ENCODE measurements at regions not wholly inside any gene's neighbourhood (a gene's known extent, or its start where the extent isn't known, plus 50 kb on each side); places are given as distances from the start of the nearest gene placed in this dataset.
"Not testable (repeated sequence)": the region's sequence is repeated elsewhere in the genome, so short reads cannot be mapped to it uniquely, and the experiment has no call there.

- no peaks in the 10 kb centered on the region for H4K20me1 ChIP-seq (ENCODE audit: insufficient read depth, low read length)
- no peaks in the 10 kb centered on the region for H3K4me1 ChIP-seq (ENCODE audit: insufficient read depth, low read length)
- TF ChIP-seq CTCF (IDR thresholded peaks at IDR 0.05; ENCODE audit: borderline replicate concordance, extremely low read depth, low read length, poor library complexity, severe bottlenecking) (no peak), EZH2 (IDR thresholded peaks at IDR 0.05; ENCODE audit: borderline replicate concordance, low read depth, low read length, severe bottlenecking) (no peak)
- H3K9ac ChIP-seq (ENCODE audit: low read depth, low read length), result no peak overlapping the region
- H3K36me3 ChIP-seq (ENCODE audit: insufficient read depth, low read length), result no peaks in the 10 kb centered on the region
- no peak overlapping the region for H3K4me3 ChIP-seq (ENCODE audit: low read depth in 1 of 2, low read length in 2 of 2)
- H3K9me3 ChIP-seq (ENCODE audit: insufficient read depth, low read length, severe bottlenecking), result no peaks in the 10 kb centered on the region
- ATAC-seq (ENCODE audit: insufficient read depth, low read depth) (no peak), DNase-seq (no peak)
- H3K27ac ChIP-seq (ENCODE audit: low read length), result no peak overlapping the region
- H2AFZ ChIP-seq (ENCODE audit: low read depth, low read length), result no peak overlapping the region
- H3K79me2 ChIP-seq (ENCODE audit: insufficient read depth, low read length), result no peaks in the 10 kb centered on the region
- H3K4me2 ChIP-seq (ENCODE audit: insufficient read depth, low read length), result no peak overlapping the region
- no peaks in the 10 kb centered on the region for H3K27me3 ChIP-seq (ENCODE audit: insufficient read depth, low read length, poor library complexity)
Measured at GRCh38 chr1:187692799-187693198, 864.0 kb downstream of the PLA2G4A start.

- H3K4me3 ChIP-seq (ENCODE audit: low read depth in 1 of 2, low read length in 2 of 2), result no peak overlapping the region
- H3K9me3 ChIP-seq (ENCODE audit: insufficient read depth, low read length, severe bottlenecking), result no peaks in the 10 kb centered on the region
- H3K4me2 ChIP-seq (ENCODE audit: insufficient read depth, low read length), result no peak overlapping the region
- no peak overlapping the region for H2AFZ ChIP-seq (ENCODE audit: low read depth, low read length)
- no peak overlapping the region for H3K27ac ChIP-seq (ENCODE audit: low read length)
- H3K79me2 ChIP-seq (ENCODE audit: insufficient read depth, low read length), result no peaks in the 10 kb centered on the region
- no peak for DNase-seq
- no peak for ATAC-seq (ENCODE audit: insufficient read depth, low read depth)
- no peaks in the 10 kb centered on the region for H3K36me3 ChIP-seq (ENCODE audit: insufficient read depth, low read length)
- H3K9ac ChIP-seq (ENCODE audit: low read depth, low read length), result no peak overlapping the region
- H4K20me1 ChIP-seq (ENCODE audit: insufficient read depth, low read length), result no peaks in the 10 kb centered on the region
- TF ChIP-seq CTCF (IDR thresholded peaks at IDR 0.05; ENCODE audit: borderline replicate concordance, extremely low read depth, low read length, poor library complexity, severe bottlenecking), result no peak
- TF ChIP-seq EZH2 (IDR thresholded peaks at IDR 0.05; ENCODE audit: borderline replicate concordance, low read depth, low read length, severe bottlenecking), result no peak
- no peaks in the 10 kb centered on the region for H3K27me3 ChIP-seq (ENCODE audit: insufficient read depth, low read length, poor library complexity)
- no peaks in the 10 kb centered on the region for H3K4me1 ChIP-seq (ENCODE audit: insufficient read depth, low read length)
Measured at GRCh38 chr1:187696073-187696472, 867.3 kb downstream of the PLA2G4A start.

GRCh38 chr1:187703138-187704130, 874.7 kb downstream of the PLA2G4A start:
- not testable (repeated sequence) for H3K4me1 ChIP-seq (ENCODE audit: insufficient read depth, low read length); H3K79me2 ChIP-seq (ENCODE audit: insufficient read depth, low read length); H3K27me3 ChIP-seq (ENCODE audit: insufficient read depth, low read length, poor library complexity); H3K9me3 ChIP-seq (ENCODE audit: insufficient read depth, low read length, severe bottlenecking); H3K9ac ChIP-seq (ENCODE audit: low read depth, low read length); H3K36me3 ChIP-seq (ENCODE audit: insufficient read depth, low read length); DNase-seq; H2AFZ ChIP-seq (ENCODE audit: low read depth, low read length); H3K4me2 ChIP-seq (ENCODE audit: insufficient read depth, low read length); H4K20me1 ChIP-seq (ENCODE audit: insufficient read depth, low read length); ATAC-seq (ENCODE audit: insufficient read depth, low read depth); H3K27ac ChIP-seq (ENCODE audit: low read length); H3K4me3 ChIP-seq (ENCODE audit: low read depth in 1 of 2, low read length in 2 of 2)

GRCh38 chr1:187714470-187714869, 885.7 kb downstream of the PLA2G4A start:
- no peak for ATAC-seq (ENCODE audit: insufficient read depth, low read depth)
- no peaks in the 10 kb centered on the region for H3K9me3 ChIP-seq (ENCODE audit: insufficient read depth, low read length, severe bottlenecking)
- H3K27ac ChIP-seq (ENCODE audit: low read length), result no peak overlapping the region
- no peak overlapping the region for H3K9ac ChIP-seq (ENCODE audit: low read depth, low read length)
- no peak for DNase-seq
- no peaks in the 10 kb centered on the region for H3K36me3 ChIP-seq (ENCODE audit: insufficient read depth, low read length)
- TF ChIP-seq CTCF (IDR thresholded peaks at IDR 0.05; ENCODE audit: borderline replicate concordance, extremely low read depth, low read length, poor library complexity, severe bottlenecking) (no peak), EZH2 (IDR thresholded peaks at IDR 0.05; ENCODE audit: borderline replicate concordance, low read depth, low read length, severe bottlenecking) (no peak)
- H3K4me2 ChIP-seq (ENCODE audit: insufficient read depth, low read length), result no peak overlapping the region
- H2AFZ ChIP-seq (ENCODE audit: low read depth, low read length), result no peak overlapping the region
- no peak overlapping the region for H3K4me3 ChIP-seq (ENCODE audit: low read depth in 1 of 2, low read length in 2 of 2)
- no peaks in the 10 kb centered on the region for H3K4me1 ChIP-seq (ENCODE audit: insufficient read depth, low read length)
- H4K20me1 ChIP-seq (ENCODE audit: insufficient read depth, low read length), result no peaks in the 10 kb centered on the region
- no peaks in the 10 kb centered on the region for H3K79me2 ChIP-seq (ENCODE audit: insufficient read depth, low read length)
- no peaks in the 10 kb centered on the region for H3K27me3 ChIP-seq (ENCODE audit: insufficient read depth, low read length, poor library complexity)
